T-cell (primary cell): ENCODE measurements at regions not wholly inside any gene's neighbourhood (a gene's known extent, or its start where the extent isn't known, plus 50 kb on each side); places are given as distances from the start of the nearest gene placed in this dataset.

Experiments
- ATAC-seq, 4 experiments: fragments of 200-7000 bp in 3 of 4; fragments of 150-1000 bp in 1 of 4; cut with Tn5 transposase; replicated peaks in 1 of 4; 1 replicate in 3 of 4; 2 replicates in 1 of 4; pipeline ENCODE4 v1.10.0; 2021; ENCODE audit warnings: moderate library complexity in 3 of 4, mild to moderate bottlenecking in 2 of 4, moderate number of reproducible peaks in 1 of 4
- CTCF ChIA-PET, 2 donors: fragments of 300-600 bp; sonication (Branson Sonifier 250); formaldehyde crosslinking; loops; one replicate each; lab custom pipeline; 2022; ENCODE audit warnings: antibody characterized with exemption in 2 of 2; lab: Charles Lee
- POLR2A ChIA-PET, 2 donors: fragments of 300-600 bp; sonication (Branson Sonifier 250); formaldehyde crosslinking; loops; one replicate each; lab custom pipeline; 2022; ENCODE audit warnings: antibody characterized with exemption in 2 of 2; lab: Charles Lee
- DNase-seq, 35 experiments: peaks; one replicate each; pipeline versions ENCODE4 v3.0.0 to v3.0.0-alpha.2; 2013 to 2023
- H3K27ac ChIP-seq: one replicate; pipeline ENCODE4 v1.5.1; 2013; ENCODE audit warnings: low read length
- H3K27me3 ChIP-seq, 2 experiments: replicated peaks in 1 of 2; 1 replicate in 1 of 2; 2 replicates in 1 of 2; pipeline versions ENCODE4 v1.6.1 to v1.7.0; 2013; ENCODE audit warnings: low read length in 1 of 2, mixed read lengths in 1 of 2; ENCODE audit not compliant: control insufficient read depth in 2 of 2, insufficient read depth in 2 of 2; ENCODE audit errors: extremely low read depth in 1 of 2
- H3K36me3 ChIP-seq, 2 donors: 1 replicate in 1 of 2; 2 replicates in 1 of 2; pipeline versions ENCODE4 v1.6.1 to v1.7.0; 2013; ENCODE audit warnings: low read length in 1 of 2; ENCODE audit not compliant: control insufficient read depth in 2 of 2, insufficient read depth in 1 of 2; ENCODE audit errors: extremely low read depth in 1 of 2
- H3K4me1 ChIP-seq, 2 experiments: 1 replicate in 1 of 2; 2 replicates in 1 of 2; pipeline versions ENCODE4 v1.6.1 to v1.7.0; 2013; ENCODE audit warnings: low read length in 2 of 2, mixed read lengths in 1 of 2; ENCODE audit not compliant: insufficient read depth in 2 of 2, control insufficient read depth in 1 of 2; ENCODE audit errors: extremely low read depth in 1 of 2
- H3K4me3 ChIP-seq, 2 donors: 1 replicate in 1 of 2; 2 replicates in 1 of 2; pipeline versions ENCODE4 v1.5.1 to v1.7.0; 2013; ENCODE audit warnings: mild to moderate bottlenecking in 2 of 2, low read length in 1 of 2, moderate library complexity in 1 of 2; ENCODE audit not compliant: control insufficient read depth in 1 of 2; ENCODE audit errors: extremely low read depth in 1 of 2
- H3K9me3 ChIP-seq: 2 replicates; pipeline ENCODE4 v1.7.0; 2013
- H3K27ac Mint-ChIP-seq, 2 donors: one replicate each; pipeline ENCODE4 v1.8.0; 2020 to 2021; ENCODE audit warnings: mild to moderate bottlenecking in 2 of 2, mixed read lengths in 2 of 2
- H3K27me3 Mint-ChIP-seq, 2 donors: one replicate each; pipeline ENCODE4 v1.8.0; 2021 to 2022; ENCODE audit warnings: mixed read lengths in 2 of 2
- H3K36me3 Mint-ChIP-seq: one replicate; pipeline ENCODE4 v1.8.0; 2021; ENCODE audit warnings: mixed read lengths
- H3K4me1 Mint-ChIP-seq, 3 donors: one replicate each; pipeline ENCODE4 v1.8.0; 2020 to 2022; ENCODE audit warnings: mixed read lengths in 3 of 3, mild to moderate bottlenecking in 1 of 3
- H3K4me3 Mint-ChIP-seq, 3 donors: one replicate each; pipeline ENCODE4 v1.8.0; 2020 to 2022; ENCODE audit warnings: mild to moderate bottlenecking in 3 of 3, mixed read lengths in 3 of 3, moderate library complexity in 3 of 3
- H3K9me3 Mint-ChIP-seq, 3 donors: one replicate each; pipeline ENCODE4 v1.8.0; 2020 to 2022; ENCODE audit warnings: mixed read lengths in 3 of 3
- WGBS: methylation state at CpG from one replicate; pipeline ENCODE4 v1.1.5; 2013; ENCODE audit warnings: missing lambda C conversion rate; ENCODE audit not compliant: insufficient coverage; 5-methylcytosine and 5-hydroxymethylcytosine counted together

- WGBS = no CpG with 5 or more reads among the region's 4 CpGs
- Histone ChIP-seq H3K27me3 (no peaks in the 10 kb centered on the region), H3K4me3 (no peak overlapping the region), H3K9me3 (no peaks in the 10 kb centered on the region), H3K36me3 (no peaks in the 10 kb centered on the region), H3K4me1 (no peaks in the 10 kb centered on the region), H3K27ac (no peak overlapping the region)
- ChIA-PET CTCF (no interaction called here), POLR2A (no interaction called here)
- Mint-ChIP-seq H3K9me3 (peaks cover 0 to 10% (median 4%) of the 10 kb centered on the region in 3 donors), H3K36me3 (no peaks in the 10 kb centered on the region), H3K4me3 (no peak overlapping the region), H3K27ac (no peak overlapping the region), H3K4me1 (no peaks in the 10 kb centered on the region), H3K27me3 (no peaks in the 10 kb centered on the region)
- ATAC-seq (no peak), DNase-seq (no peak)
Observed at GRCh38 chr3:88628901-88629300, 478.5 kb upstream of the EPHA3 start.

GRCh38 chr3:88632226-88632625, 475.2 kb upstream of the EPHA3 start:
- Mint-ChIP-seq H3K9me3 (peaks cover 0 to 18% (median 12%) of the 10 kb centered on the region in 3 donors), H3K4me1 (no peaks in the 10 kb centered on the region), H3K27me3 (no peaks in the 10 kb centered on the region), H3K36me3 (no peaks in the 10 kb centered on the region), H3K4me3 (no peak overlapping the region), H3K27ac (no peak overlapping the region)
- Histone ChIP-seq H3K36me3 (no peaks in the 10 kb centered on the region), H3K27ac (no peak overlapping the region), H3K27me3 (no peaks in the 10 kb centered on the region), H3K4me1 (no peaks in the 10 kb centered on the region), H3K9me3 (no peaks in the 10 kb centered on the region), H3K4me3 (no peak overlapping the region)
- ChIA-PET CTCF (no interaction called here), POLR2A (no interaction called here)
- DNase-seq = no peak
- ATAC-seq = no peak
- no CpG with 5 or more reads among the region's 2 CpGs for WGBS

- CTCF ChIA-PET = no interaction called here
Observed at GRCh38 chr3:88640581-88640980, 466.8 kb upstream of the EPHA3 start.

GRCh38 chr3:88641033-88641604, 466.3 kb upstream of the EPHA3 start:
- Histone ChIP-seq H3K4me3 (no peak overlapping the region), H3K9me3 (no peaks in the 10 kb centered on the region), H3K4me1 (no peaks in the 10 kb centered on the region), H3K27me3 (no peaks in the 10 kb centered on the region), H3K36me3 (no peaks in the 10 kb centered on the region), H3K27ac (no peak overlapping the region)
- POLR2A ChIA-PET = interaction anchor here in 1 of 2 donors (0.7 kb wide), 1 partner anchor 210 kb away, joined by 3 read pairs; no protein-coding TSS in a partner anchor
- no peak for ATAC-seq
- Mint-ChIP-seq H3K36me3 (no peaks in the 10 kb centered on the region), H3K27ac (no peak overlapping the region), H3K27me3 (no peaks in the 10 kb centered on the region), H3K4me3 (no peak overlapping the region), H3K4me1 (no peaks in the 10 kb centered on the region), H3K9me3 (peaks cover 18 to 21% (median 21%) of the 10 kb centered on the region in 3 donors)
- WGBS = 100% methylated on average over 1 of the region's 2 CpGs
- no peak for DNase-seq
- CTCF ChIA-PET = no interaction called here

More at GRCh38 chr3:88640581-88640980, 466.8 kb upstream of the EPHA3 start:
- DNase-seq = no peak
- Mint-ChIP-seq H3K36me3 (no peaks in the 10 kb centered on the region), H3K4me3 (no peak overlapping the region), H3K27me3 (no peaks in the 10 kb centered on the region), H3K4me1 (no peaks in the 10 kb centered on the region), H3K9me3 (peaks cover 18 to 24% (median 22%) of the 10 kb centered on the region in 3 donors), H3K27ac (no peak overlapping the region)
- H3K36me3 ChIP-seq = no peaks in the 10 kb centered on the region
- WGBS = no CpG with 5 or more reads among the region's 1 CpG
- H3K27me3 ChIP-seq = no peaks in the 10 kb centered on the region
- H3K4me1 ChIP-seq = no peaks in the 10 kb centered on the region
- H3K4me3 ChIP-seq = no peak overlapping the region
- no peak overlapping the region for H3K27ac ChIP-seq
- ATAC-seq = no peak
- H3K9me3 ChIP-seq = no peaks in the 10 kb centered on the region
- POLR2A ChIA-PET = interaction anchor here in 1 of 2 donors (0.6 kb wide), 1 partner anchor 125 kb away, joined by 3 read pairs; no protein-coding TSS in a partner anchor

- H3K27me3 Mint-ChIP-seq = no peaks in the 10 kb centered on the region
- H3K9me3 Mint-ChIP-seq = peaks cover 0 to 9% (median 0%) of the 10 kb centered on the region in 3 donors
- ChIA-PET CTCF (no interaction called here), POLR2A (interaction anchor here in 1 of 2 donors (0.7 kb wide), 1 partner anchor 8 kb away, joined by 8 read pairs; no protein-coding TSS in a partner anchor)
- DNase-seq (no peak), ATAC-seq (no peak)
- no peak overlapping the region for H3K27ac Mint-ChIP-seq
- WGBS = 72% methylated on average over 2 of the region's 4 CpGs
- no peaks in the 10 kb centered on the region for H3K4me1 ChIP-seq
- no peaks in the 10 kb centered on the region for H3K4me1 Mint-ChIP-seq
- no peak overlapping the region for H3K4me3 Mint-ChIP-seq
- no peak overlapping the region for H3K27ac ChIP-seq
- no peaks in the 10 kb centered on the region for H3K27me3 ChIP-seq
- H3K9me3 ChIP-seq = no peaks in the 10 kb centered on the region
- no peak overlapping the region for H3K4me3 ChIP-seq
- H3K36me3 ChIP-seq = no peaks in the 10 kb centered on the region
- no peaks in the 10 kb centered on the region for H3K36me3 Mint-ChIP-seq
Observed at GRCh38 chr3:88657459-88657858, 450.0 kb upstream of the EPHA3 start.

GRCh38 chr3:88661433-88661824, 446.0 kb upstream of the EPHA3 start:
- Mint-ChIP-seq H3K27ac (no peak overlapping the region), H3K36me3 (no peaks in the 10 kb centered on the region), H3K9me3 (peaks cover 0 to 8% (median 4%) of the 10 kb centered on the region in 3 donors), H3K4me3 (no peak overlapping the region), H3K4me1 (no peaks in the 10 kb centered on the region), H3K27me3 (no peaks in the 10 kb centered on the region)
- POLR2A ChIA-PET = no interaction called here
- ATAC-seq (no peak), DNase-seq (no peak)
- Histone ChIP-seq H3K36me3 (no peaks in the 10 kb centered on the region), H3K27ac (no peak overlapping the region), H3K4me1 (no peaks in the 10 kb centered on the region), H3K27me3 (no peaks in the 10 kb centered on the region), H3K9me3 (no peaks in the 10 kb centered on the region), H3K4me3 (no peak overlapping the region)
- CTCF ChIA-PET = no interaction called here
- no CpG with 5 or more reads among the region's 3 CpGs for WGBS
